ENCODE measurements at regions not wholly inside any gene's neighbourhood (a gene's known extent, or its start where the extent isn't known, plus 50 kb on each side); places are given as distances from the start of the nearest gene placed in this dataset.

GRCh38 chr1:78834201-78834741 is 172.3 kb downstream of the ADGRL4 start:
- no peak overlapping the region for H3K9ac ChIP-seq
- WGBS, 2 experiments (ENCODE audit: low coverage in 1 of 2, low lambda C conversion rate in 2 of 2, missing lambda C conversion rate in 2 of 2) = 97 to 98% methylated on average over 4 of the region's 4 CpGs
- no peak for DNase-seq

GRCh38 chr1:78836726-78837125 is 169.8 kb downstream of the ADGRL4 start:
- DNase-seq = peak; percentile 17
- no peak overlapping the region for H3K9ac ChIP-seq
- H4K20me1 ChIP-seq (ENCODE audit: insufficient read depth) = no peaks in the 10 kb centered on the region
- peak overlapping the region; percentile 19; the same call in 1 of the 2 replicates for H3K4me3 ChIP-seq
- in situ Hi-C loops (cut with MboI) = no loop called here
- H3K4me1 ChIP-seq (ENCODE audit: insufficient read depth) = peaks cover 51% of the 10 kb centered on the region
- no peaks in the 10 kb centered on the region for H3K27me3 ChIP-seq (replicated peaks; ENCODE audit: insufficient read depth)
- H3K79me2 ChIP-seq (ENCODE audit: insufficient read depth) = no peaks in the 10 kb centered on the region
- no peak overlapping the region for H3K27ac ChIP-seq
- H3K9me2 ChIP-seq (ENCODE audit: insufficient read depth) = no peaks in the 10 kb centered on the region
- H3K4me2 ChIP-seq (ENCODE audit: unreplicated experiment) = peak overlapping the region; percentile 48
- TF ChIP-seq EZH2phosphoT487 (IDR thresholded peaks at IDR 0.05; ENCODE audit: insufficient read depth, low read depth) (no peak), EZH2 (IDR thresholded peaks at IDR 0.05; ENCODE audit: insufficient read depth, poor library complexity, severe bottlenecking) (no peak)
- no peaks in the 10 kb centered on the region for H3K9me3 ChIP-seq (ENCODE audit: low read depth)
- no peaks in the 10 kb centered on the region for H3K36me3 ChIP-seq (ENCODE audit: low read depth)
- H3F3A ChIP-seq (ENCODE audit: insufficient read depth) = peaks cover 32% of the 10 kb centered on the region
- H2AFZ ChIP-seq = peak overlapping the region; percentile 75

More at GRCh38 chr1:78834201-78834741, 172.3 kb downstream of the ADGRL4 start:
- Histone ChIP-seq H3K9me2 (ENCODE audit: insufficient read depth) (no peaks in the 10 kb centered on the region), H3K27ac (no peak overlapping the region), H2AFZ (no peak overlapping the region), H3K4me2 (ENCODE audit: unreplicated experiment) (peak overlapping the region; percentile 37), H3K9me3 (ENCODE audit: low read depth) (no peaks in the 10 kb centered on the region), H3F3A (ENCODE audit: insufficient read depth) (peaks cover 26% of the 10 kb centered on the region), H3K79me2 (ENCODE audit: insufficient read depth) (no peaks in the 10 kb centered on the region), H3K36me3 (ENCODE audit: low read depth) (no peaks in the 10 kb centered on the region), H3K4me1 (ENCODE audit: insufficient read depth) (peaks cover 52% of the 10 kb centered on the region), H4K20me1 (ENCODE audit: insufficient read depth) (no peaks in the 10 kb centered on the region), H3K4me3 (no peak overlapping the region), H3K27me3 (replicated peaks; ENCODE audit: insufficient read depth) (no peaks in the 10 kb centered on the region)
- in situ Hi-C loops (cut with MboI) = no loop called here
- TF ChIP-seq EZH2phosphoT487 (IDR thresholded peaks at IDR 0.05; ENCODE audit: insufficient read depth, low read depth) = no peak

- Histone ChIP-seq H3K79me2 (ENCODE audit: insufficient read depth) (no peaks in the 10 kb centered on the region), H3K4me2 (ENCODE audit: unreplicated experiment) (peak overlapping the region; percentile 69), H3K27ac (no peak overlapping the region), H3K9me2 (ENCODE audit: insufficient read depth) (no peaks in the 10 kb centered on the region), H4K20me1 (ENCODE audit: insufficient read depth) (no peaks in the 10 kb centered on the region), H3K36me3 (ENCODE audit: low read depth) (no peaks in the 10 kb centered on the region), H3K9ac (no peak overlapping the region), H3K27me3 (replicated peaks; ENCODE audit: insufficient read depth) (no peaks in the 10 kb centered on the region), H3F3A (ENCODE audit: insufficient read depth) (peaks cover 29% of the 10 kb centered on the region), H3K4me1 (ENCODE audit: insufficient read depth) (peaks cover 52% of the 10 kb centered on the region), H2AFZ (no peak overlapping the region), H3K9me3 (ENCODE audit: low read depth) (no peaks in the 10 kb centered on the region), H3K4me3 (no peak overlapping the region)
- 45 to 47% methylated on average over 2 of the region's 2 CpGs for WGBS, 2 experiments (ENCODE audit: low coverage in 1 of 2, low lambda C conversion rate in 2 of 2, missing lambda C conversion rate in 2 of 2)
- TF ChIP-seq EZH2phosphoT487 (IDR thresholded peaks at IDR 0.05; ENCODE audit: insufficient read depth, low read depth) (no peak), EZH2 (IDR thresholded peaks at IDR 0.05; ENCODE audit: insufficient read depth, poor library complexity, severe bottlenecking) (no peak)
- DNase-seq = peak; percentile 53
- in situ Hi-C loops (cut with MboI) = loop anchor here (10.0 kb wide), 1 partner anchor 355 kb away; no protein-coding TSS in a partner anchor
Observed at GRCh38 chr1:78839704-78840277, 166.7 kb downstream of the ADGRL4 start.

All from GM23248 (cell line).